GM21723 (cell line): ENCODE measurements at regions not wholly inside any gene's neighbourhood (a gene's known extent, or its start where the extent isn't known, plus 50 kb on each side); places are given as distances from the start of the nearest gene placed in this dataset.
"Not testable (repeated sequence)": the region's sequence is repeated elsewhere in the genome, so short reads cannot be mapped to it uniquely, and the experiment has no call there.

ENCODE experiments used
- ATAC-seq: cut with Tn5 transposase; IDR thresholded peaks from one replicate; pipeline ENCODE4 v1.9.1; 2021; ENCODE audit warnings: mild to moderate bottlenecking, moderate library complexity; ENCODE audit not compliant: unreplicated experiment

- not testable (repeated sequence) for ATAC-seq
Observed at GRCh38 chr1:238601604-238602003, 710.9 kb upstream of the ZP4 start.

- ATAC-seq = no peak
Observed at GRCh38 chr1:238596703-238597102, 706.0 kb upstream of the ZP4 start.

GRCh38 chr1:238592621-238593020 lies 701.9 kb upstream of the ZP4 start:
- ATAC-seq = no peak

DNA sequence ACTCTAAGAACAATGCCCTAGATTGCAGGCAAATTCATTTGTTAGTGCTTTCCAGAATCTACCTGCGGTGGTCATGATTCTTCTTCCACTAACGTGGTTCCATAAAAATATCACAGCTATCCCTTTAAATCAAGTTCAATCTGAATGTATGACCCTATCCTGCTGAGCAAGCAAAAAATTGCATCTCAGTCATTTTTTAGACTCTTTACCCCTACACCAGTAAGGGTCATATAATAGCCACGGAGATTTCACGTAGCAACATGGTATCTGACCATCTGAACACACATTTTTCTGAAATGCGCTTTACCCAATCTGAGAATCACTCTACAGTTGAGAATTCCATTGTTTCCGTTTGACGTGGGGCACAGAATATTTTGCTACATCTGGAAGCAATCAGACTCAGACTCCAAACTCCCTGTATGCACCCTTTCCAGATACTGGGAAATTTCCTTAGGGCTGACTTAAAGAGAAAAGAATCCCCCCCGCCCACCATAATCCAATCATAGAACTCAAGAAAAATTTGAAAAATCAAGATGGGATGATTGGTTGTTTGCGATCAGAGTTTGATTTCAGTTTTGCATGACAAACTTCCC lies 699.2 kb upstream of the ZP4 start:
- ATAC-seq = no peak

- ATAC-seq = no peak
Observed at GRCh38 chr1:238582816-238583215, 692.1 kb upstream of the ZP4 start.

GRCh38 chr1:238581332-238581731 lies 690.6 kb upstream of the ZP4 start:
- ATAC-seq = no peak

DNA sequence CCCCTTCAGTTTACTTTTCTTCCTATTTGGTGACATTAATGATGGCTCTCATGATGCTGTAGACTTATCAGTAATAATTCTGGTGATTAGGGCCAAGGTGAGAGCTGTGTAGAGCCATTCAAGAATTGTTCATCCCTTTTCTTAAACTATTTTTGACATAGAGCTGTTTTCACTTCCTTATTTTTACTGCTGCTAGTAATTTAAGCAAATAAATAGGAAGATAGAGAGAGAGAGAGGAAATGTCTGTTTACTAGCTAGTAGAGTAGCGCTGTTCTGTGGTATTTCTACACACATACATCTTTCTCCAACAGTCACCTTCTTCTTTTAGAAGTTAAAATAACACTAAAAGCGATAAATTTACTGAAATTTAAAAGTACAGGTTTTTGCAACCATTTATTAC lies 678.0 kb upstream of the ZP4 start:
- ATAC-seq = no peak

DNA sequence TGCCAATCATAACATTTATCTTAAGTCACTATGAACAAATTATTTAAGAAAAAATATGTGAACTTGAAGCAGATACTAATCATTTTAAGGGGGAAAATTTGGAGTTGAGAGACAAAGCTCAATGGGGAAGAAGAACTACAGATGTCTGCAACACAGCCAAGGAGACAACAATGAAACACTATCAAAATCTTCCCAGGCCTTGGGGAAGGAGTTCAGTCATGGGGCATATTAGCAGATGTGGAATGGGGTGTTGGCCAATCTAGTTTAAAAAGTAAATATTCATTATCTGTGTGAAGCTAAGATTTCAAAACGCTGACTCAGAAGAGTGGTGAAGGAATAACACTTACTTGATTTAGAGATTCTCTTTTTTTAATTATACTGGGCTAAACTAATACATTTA lies 671.6 kb upstream of the ZP4 start:
- ATAC-seq = no peak

- no peak for ATAC-seq
Observed at GRCh38 chr1:238558746-238559145, 668.0 kb upstream of the ZP4 start.

GRCh38 chr1:238558156-238558555 lies 667.4 kb upstream of the ZP4 start:
- no peak for ATAC-seq

DNA sequence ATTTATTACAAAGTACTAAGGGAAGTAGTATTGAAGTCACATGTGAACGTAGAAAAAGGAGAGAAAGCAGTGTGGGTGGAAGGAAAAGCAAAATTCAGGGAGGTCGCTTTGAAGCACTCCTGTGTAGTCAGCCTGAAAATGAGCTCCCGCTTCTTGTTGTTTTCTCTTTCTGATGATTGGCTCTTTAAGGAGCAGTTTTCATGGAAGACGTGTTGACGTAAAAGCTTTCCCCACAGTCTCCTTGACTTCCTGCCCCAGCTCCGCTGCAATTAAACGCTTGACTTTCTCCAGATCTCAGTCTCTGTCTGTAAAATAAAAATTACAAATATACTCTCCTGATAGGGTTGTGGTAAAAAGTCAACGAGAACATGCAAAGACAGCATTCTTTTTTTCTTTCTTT lies 661.5 kb upstream of the ZP4 start:
- ATAC-seq = no peak

- no peak for ATAC-seq
Observed at GRCh38 chr1:238549137-238549536, 658.4 kb upstream of the ZP4 start.

DNA sequence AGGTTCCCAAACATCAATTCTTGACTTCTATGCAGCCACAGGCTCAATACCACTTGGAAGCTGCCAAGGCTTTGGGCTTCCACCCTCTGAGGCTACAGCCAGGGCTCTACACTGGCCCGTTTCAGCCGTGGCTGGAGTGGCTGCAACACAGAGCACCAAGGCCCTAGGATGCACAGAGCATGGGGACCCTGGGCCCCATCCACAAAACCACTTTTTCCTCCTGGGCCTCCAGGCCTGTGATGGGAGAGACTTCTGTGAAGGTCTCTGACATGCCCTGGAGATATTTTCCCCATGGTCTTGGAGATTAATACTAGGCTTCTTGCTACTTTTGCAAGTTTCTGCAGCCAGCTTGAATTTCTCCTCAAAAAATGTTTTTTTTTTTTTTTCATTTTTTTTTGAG lies 655.4 kb upstream of the ZP4 start:
- no peak for ATAC-seq

- ATAC-seq = no peak
Observed at GRCh38 chr1:238537641-238538040, 646.9 kb upstream of the ZP4 start.

DNA sequence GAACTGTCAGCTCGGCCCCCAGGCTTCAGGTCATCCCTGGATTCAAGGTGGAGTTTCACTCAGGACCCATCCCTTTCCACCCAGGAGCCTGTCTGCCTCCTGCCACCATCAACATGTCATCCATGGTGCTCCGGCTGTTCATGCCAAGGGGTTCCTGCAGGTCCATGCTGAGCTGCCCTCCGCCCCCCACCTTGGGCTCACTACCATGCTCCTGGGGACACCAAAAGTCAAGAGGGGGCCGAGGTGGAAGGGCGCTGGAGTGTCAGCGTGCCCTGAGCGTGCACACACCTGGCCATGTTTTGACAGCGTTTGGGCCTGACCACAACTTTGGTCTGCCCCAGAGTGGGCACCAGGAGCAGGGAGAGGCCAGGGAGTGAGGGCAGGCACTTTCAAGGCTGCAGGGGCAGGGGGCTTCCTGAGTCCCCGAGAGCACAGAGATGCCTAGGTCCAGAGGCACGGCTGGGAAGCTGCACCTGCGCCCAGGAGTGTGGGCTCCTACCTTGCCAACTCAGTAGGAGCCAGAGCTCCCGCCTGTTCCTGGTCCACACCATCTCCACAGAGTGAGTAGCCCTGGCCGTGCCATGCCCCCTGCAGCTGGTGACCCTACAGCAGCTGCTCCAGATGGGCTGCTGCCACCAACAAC lies 639.6 kb upstream of the ZP4 start:
- ATAC-seq = no peak

DNA sequence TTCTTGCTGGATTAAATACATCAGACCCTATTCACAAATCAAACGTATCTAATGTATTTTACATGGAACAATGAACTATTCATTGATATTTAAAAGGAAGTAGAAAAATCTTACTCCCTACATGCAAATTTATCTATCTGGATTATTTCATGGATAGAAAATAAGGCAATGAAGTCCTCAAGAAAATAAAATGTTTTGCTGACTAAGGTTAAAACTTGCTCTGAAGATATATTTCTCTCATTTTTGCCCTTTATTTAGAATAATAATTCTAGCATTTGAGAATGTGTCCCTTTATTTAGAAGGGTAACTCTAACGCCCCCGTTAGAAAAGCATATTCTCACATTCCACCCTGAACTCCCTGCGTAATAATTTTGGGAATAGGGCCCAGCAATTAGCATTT lies 627.0 kb upstream of the ZP4 start:
- no peak for ATAC-seq

DNA sequence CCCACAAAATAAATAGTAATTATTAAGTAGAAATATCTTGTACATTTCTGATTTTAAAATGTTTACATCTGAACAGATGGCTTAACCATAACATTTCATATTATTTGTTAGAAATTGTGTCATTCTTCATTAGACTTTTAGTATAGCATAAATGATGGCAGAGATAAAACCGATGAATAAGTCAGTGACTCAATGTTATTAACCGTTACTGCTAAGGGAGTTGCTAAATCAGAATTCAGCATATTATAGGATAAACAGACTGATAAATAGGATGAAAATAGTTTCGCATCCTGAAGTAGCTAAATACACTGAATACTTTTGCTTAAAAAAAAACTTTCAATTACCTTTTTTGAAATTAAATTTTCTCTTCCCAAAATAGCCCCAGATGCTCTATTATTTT lies 610.6 kb upstream of the ZP4 start:
- ATAC-seq = no peak

- ATAC-seq = no peak
Observed at GRCh38 chr1:238499021-238499420, 608.3 kb upstream of the ZP4 start.

GRCh38 chr1:238492271-238492670 lies 601.5 kb upstream of the ZP4 start:
- no peak for ATAC-seq

- ATAC-seq = no peak
Observed at GRCh38 chr1:238491265-238491664, 600.5 kb upstream of the ZP4 start.

- no peak for ATAC-seq
Observed at GRCh38 chr1:238489006-238489405, 598.3 kb upstream of the ZP4 start.

DNA sequence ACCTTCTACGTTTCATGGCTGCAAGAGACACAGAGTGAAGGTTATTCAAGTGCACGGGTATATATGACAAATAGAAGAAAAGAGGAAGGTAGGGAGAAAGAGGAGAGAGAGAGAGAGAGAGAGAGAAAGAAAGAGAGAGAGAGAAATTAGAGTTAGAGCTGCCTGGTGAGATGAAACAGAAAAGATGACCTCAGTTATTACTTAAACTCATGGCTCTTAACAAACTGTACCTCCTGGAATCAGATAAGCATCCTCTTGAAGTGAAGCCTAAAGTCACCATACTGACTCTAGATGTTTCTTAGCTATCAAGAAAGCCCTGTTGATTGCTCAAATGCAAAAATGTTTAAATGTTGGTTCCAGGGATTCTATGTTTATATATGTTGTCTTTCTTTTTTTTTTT lies 597.7 kb upstream of the ZP4 start:
- ATAC-seq = no peak

DNA sequence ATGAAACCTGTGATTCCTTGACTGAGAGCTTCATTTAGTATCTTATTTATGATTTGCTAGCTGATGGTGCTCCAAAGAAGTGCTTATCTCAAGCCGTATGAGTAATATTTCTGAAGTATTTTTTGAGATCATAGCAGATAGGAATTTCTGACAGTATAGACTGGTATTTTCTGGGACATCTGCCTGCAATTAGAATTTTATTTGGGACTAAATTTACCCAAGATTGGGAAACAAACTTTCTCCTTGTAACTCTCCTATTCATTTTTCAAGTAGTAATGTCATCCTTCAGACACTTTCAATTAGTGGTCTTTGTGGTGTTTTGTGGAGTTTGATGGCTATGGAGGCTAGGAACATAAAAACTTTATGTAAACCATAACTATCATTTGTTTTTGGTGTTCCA lies 597.2 kb upstream of the ZP4 start:
- no peak for ATAC-seq
